OCI-LY1 (cell line): ENCODE measurements at regions not wholly inside any gene's neighbourhood (a gene's known extent, or its start where the extent isn't known, plus 50 kb on each side); places are given as distances from the start of the nearest gene placed in this dataset.

ENCODE experiments used
- H2AFZ ChIP-seq: fragments of 200-600 bp; sonication (generic), shearing (Covaris generic); 2 replicates; pipeline ENCODE4 v1.6.0; 2014; ENCODE audit warnings: antibody characterized with exemption, mild to moderate bottlenecking, low read length
- H3F3A ChIP-seq: fragments of 200-600 bp; sonication (generic), shearing (Covaris generic); 2 replicates; pipeline ENCODE4 v1.6.0; 2014; ENCODE audit warnings: mild to moderate bottlenecking, antibody characterized with exemption, low read length, moderate library complexity; ENCODE audit not compliant: insufficient read depth
- H3K27ac ChIP-seq: fragments of 200-600 bp; sonication (generic); 2 replicates; pipeline ENCODE4 v1.5.1; 2014; ENCODE audit warnings: low read length, mixed run types, mild to moderate bottlenecking, low read depth; ENCODE audit not compliant: poor library complexity, severe bottlenecking
- H3K27me3 ChIP-seq: fragments of 200-600 bp; sonication (generic); 2 replicates; pipeline ENCODE4 v1.6.0; 2014; ENCODE audit warnings: antibody characterized with exemption, mild to moderate bottlenecking, low read length, moderate library complexity; ENCODE audit not compliant: insufficient read depth
- H3K36me3 ChIP-seq: fragments of 200-600 bp; sonication (generic); 2 replicates; pipeline ENCODE4 v1.6.1; 2014; ENCODE audit warnings: mild to moderate bottlenecking, antibody characterized with exemption, low read length, moderate library complexity, mixed read lengths; ENCODE audit not compliant: insufficient read depth
- H3K4me1 ChIP-seq: fragments of 200-600 bp; sonication (generic); 2 replicates; pipeline ENCODE4 v1.5.1; 2014; ENCODE audit warnings: mild to moderate bottlenecking, low read length, moderate library complexity; ENCODE audit not compliant: insufficient read depth, severe bottlenecking
- H3K4me2 ChIP-seq: fragments of 200-600 bp; sonication (generic), shearing (Covaris generic); 2 replicates; pipeline ENCODE4 v1.6.1; 2014; ENCODE audit warnings: low read length
- H3K4me3 ChIP-seq: fragments of 200-600 bp; sonication (generic); 2 replicates; pipeline ENCODE4 v1.5.1; 2014; ENCODE audit warnings: low read length, low read depth, mild to moderate bottlenecking, mixed read lengths; ENCODE audit not compliant: poor library complexity, severe bottlenecking
- H3K79me2 ChIP-seq: fragments of 200-600 bp; shearing (Covaris generic); 2 replicates; pipeline ENCODE4 v1.6.1; 2016; ENCODE audit warnings: mixed run types, low read length, mixed read lengths; ENCODE audit not compliant: insufficient read depth
- H3K9ac ChIP-seq: fragments of 200-600 bp; sonication (generic), shearing (Covaris generic); 2 replicates; pipeline ENCODE4 v1.6.1; 2014; ENCODE audit warnings: mild to moderate bottlenecking, low read length, mixed read lengths
- H3K9me2 ChIP-seq: fragments of 200-600 bp; sonication (generic), shearing (Covaris generic); 2 replicates; pipeline ENCODE4 v1.6.1; 2014; ENCODE audit warnings: low read depth, mild to moderate bottlenecking, low read length, mixed read lengths
- H3K9me3 ChIP-seq: fragments of 200-600 bp; shearing (Covaris generic); 2 replicates; pipeline ENCODE4 v1.6.1; 2014; ENCODE audit warnings: low read length, mixed read lengths
- H4K20me1 ChIP-seq: fragments of 200-600 bp; sonication (generic), shearing (Covaris generic); 2 replicates; pipeline ENCODE4 v1.6.0; 2016; ENCODE audit warnings: mild to moderate bottlenecking, low read length; ENCODE audit not compliant: insufficient read depth
- EZH2 ChIP-seq: fragments of 200-600 bp; sonication (generic), shearing (Covaris generic); IDR thresholded peaks from 2 replicates; pipeline ENCODE4 v1.8.0; 2017; ENCODE audit warnings: borderline replicate concordance, mixed run types, mild to moderate bottlenecking, antibody characterized with exemption, low read length, moderate library complexity, mixed read lengths
- TF ChIP-seq, protein P1 (sequence below): fragments of 200-600 bp; sonication (generic), shearing (Covaris generic); IDR thresholded peaks from 2 replicates; pipeline ENCODE4 v1.5.1; 2017; ENCODE audit warnings: mild to moderate bottlenecking, antibody characterized with exemption, low read length, moderate library complexity, mixed read lengths

DNA sequence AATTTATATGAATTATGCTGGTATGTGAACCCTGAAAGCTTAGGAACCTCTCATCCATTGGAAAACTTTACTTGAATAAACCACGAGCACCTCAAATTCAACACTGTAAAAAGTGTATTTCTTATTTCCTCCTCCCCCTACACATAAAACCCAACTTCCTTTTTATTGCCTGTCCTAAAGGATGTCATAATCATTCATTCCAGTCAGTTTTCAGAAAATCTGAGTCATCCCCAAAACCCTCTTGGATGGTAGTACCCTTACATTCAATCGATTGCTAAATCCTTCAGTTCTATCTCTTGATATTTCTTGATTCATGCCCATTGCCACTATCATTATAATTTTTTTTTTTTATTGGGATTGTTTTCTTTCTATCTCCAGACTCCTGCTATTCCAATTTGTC is 91.1 kb upstream of the ATP8A1 start:
- Histone ChIP-seq H3K9me3 (no peaks in the 10 kb centered on the region), H3K9ac (no peak overlapping the region), H3F3A (no peaks in the 10 kb centered on the region), H2AFZ (no peak overlapping the region), H3K4me2 (no peak overlapping the region), H3K27me3 (no peaks in the 10 kb centered on the region), H4K20me1 (no peaks in the 10 kb centered on the region), H3K36me3 (no peaks in the 10 kb centered on the region), H3K27ac (no peak overlapping the region), H3K4me3 (no peak overlapping the region), H3K79me2 (no peaks in the 10 kb centered on the region), H3K9me2 (no peaks in the 10 kb centered on the region), H3K4me1 (no peaks in the 10 kb centered on the region)
- TF ChIP-seq, protein P1, sequence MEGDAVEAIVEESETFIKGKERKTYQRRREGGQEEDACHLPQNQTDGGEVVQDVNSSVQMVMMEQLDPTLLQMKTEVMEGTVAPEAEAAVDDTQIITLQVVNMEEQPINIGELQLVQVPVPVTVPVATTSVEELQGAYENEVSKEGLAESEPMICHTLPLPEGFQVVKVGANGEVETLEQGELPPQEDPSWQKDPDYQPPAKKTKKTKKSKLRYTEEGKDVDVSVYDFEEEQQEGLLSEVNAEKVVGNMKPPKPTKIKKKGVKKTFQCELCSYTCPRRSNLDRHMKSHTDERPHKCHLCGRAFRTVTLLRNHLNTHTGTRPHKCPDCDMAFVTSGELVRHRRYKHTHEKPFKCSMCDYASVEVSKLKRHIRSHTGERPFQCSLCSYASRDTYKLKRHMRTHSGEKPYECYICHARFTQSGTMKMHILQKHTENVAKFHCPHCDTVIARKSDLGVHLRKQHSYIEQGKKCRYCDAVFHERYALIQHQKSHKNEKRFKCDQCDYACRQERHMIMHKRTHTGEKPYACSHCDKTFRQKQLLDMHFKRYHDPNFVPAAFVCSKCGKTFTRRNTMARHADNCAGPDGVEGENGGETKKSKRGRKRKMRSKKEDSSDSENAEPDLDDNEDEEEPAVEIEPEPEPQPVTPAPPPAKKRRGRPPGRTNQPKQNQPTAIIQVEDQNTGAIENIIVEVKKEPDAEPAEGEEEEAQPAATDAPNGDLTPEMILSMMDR, result no peak
- TF ChIP-seq EZH2, result no peak

DNA sequence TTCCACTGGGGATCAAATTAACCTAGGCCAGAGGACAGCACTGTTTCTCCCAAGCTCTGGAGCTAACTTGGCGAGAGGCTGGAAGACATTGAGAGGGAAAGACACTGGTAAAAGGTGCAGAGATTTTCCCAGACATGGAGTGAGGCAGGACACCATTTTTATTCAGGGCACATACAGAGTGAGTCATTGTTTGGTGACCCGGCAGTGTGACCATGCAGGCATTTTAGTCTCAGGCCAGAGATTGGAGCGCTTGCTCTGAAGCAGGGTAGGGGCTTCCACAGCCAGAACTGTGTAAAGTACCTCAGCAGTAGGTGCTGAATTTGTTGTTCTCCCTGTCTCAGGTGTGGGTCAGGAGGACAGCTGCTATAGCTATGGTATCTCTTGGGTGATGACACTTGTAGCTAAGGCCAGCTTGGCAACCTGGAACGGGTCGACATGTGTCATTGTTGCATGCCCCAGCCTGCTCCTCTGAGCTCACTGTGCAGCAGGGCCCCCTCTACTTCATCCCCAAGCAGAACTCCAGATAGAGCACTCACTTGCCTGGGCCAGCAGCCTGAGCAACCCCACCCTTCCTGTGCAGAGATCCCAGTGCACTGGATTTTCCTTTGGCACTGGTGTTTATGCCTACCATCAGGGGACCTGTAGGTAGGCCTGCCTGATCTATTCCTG is 79.8 kb upstream of the ATP8A1 start:
- peaks cover 2% of the 10 kb centered on the region; the same call in 1 of the 2 replicates for H3K9me3 ChIP-seq
- no peaks in the 10 kb centered on the region for H3K36me3 ChIP-seq
- no peak overlapping the region for H3K27ac ChIP-seq
- H3K9me2 ChIP-seq, result no peaks in the 10 kb centered on the region
- H3K27me3 ChIP-seq, result no peaks in the 10 kb centered on the region
- no peak overlapping the region for H3K4me2 ChIP-seq
- H3K4me1 ChIP-seq, result no peaks in the 10 kb centered on the region
- H3F3A ChIP-seq, result no peaks in the 10 kb centered on the region
- no peaks in the 10 kb centered on the region for H4K20me1 ChIP-seq
- no peaks in the 10 kb centered on the region for H3K79me2 ChIP-seq
- H3K9ac ChIP-seq, result no peak overlapping the region
- H2AFZ ChIP-seq, result no peak overlapping the region
- TF ChIP-seq EZH2, result no peak
- TF ChIP-seq, protein P1, result no peak
- no peak overlapping the region for H3K4me3 ChIP-seq

DNA sequence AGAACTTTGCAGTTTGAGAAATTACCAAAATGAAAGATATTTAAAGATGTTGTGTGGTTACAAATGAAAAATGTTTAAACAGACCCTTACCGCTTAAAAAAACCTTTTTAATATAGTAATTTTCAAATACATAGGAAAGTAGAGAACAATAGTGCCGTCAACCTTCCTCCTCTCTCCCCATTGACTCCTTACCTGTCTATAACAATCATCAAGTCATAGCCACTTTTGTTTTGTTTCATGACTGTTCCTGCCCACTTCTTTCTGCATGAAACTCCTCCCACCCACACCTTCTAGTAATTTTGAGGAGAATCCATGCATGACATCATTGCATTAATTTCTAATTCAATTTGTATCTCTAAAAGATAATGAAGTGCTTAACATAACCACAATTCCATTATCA is 76.5 kb upstream of the ATP8A1 start:
- Histone ChIP-seq H3K4me3 (no peak overlapping the region), H3K9me2 (no peaks in the 10 kb centered on the region), H3K27me3 (no peaks in the 10 kb centered on the region), H3K9me3 (no peaks in the 10 kb centered on the region), H3K79me2 (no peaks in the 10 kb centered on the region), H4K20me1 (no peaks in the 10 kb centered on the region), H3K27ac (no peak overlapping the region), H2AFZ (no peak overlapping the region), H3F3A (no peaks in the 10 kb centered on the region), H3K9ac (no peak overlapping the region), H3K4me1 (no peaks in the 10 kb centered on the region), H3K36me3 (no peaks in the 10 kb centered on the region), H3K4me2 (no peak overlapping the region)
- TF ChIP-seq EZH2, result no peak
- TF ChIP-seq, protein P1, result no peak
